SK-N-MC (cell line): ENCODE measurements at regions not wholly inside any gene's neighbourhood (a gene's known extent, or its start where the extent isn't known, plus 50 kb on each side); places are given as distances from the start of the nearest gene placed in this dataset.

Experiments
- EZH2 ChIP-seq: fragments of 200-600 bp; sonication (generic); IDR thresholded peaks from one replicate; pipeline ENCODE4 v1.6.1; 2017; ENCODE audit warnings: antibody characterized with exemption
- FOXP2 ChIP-seq: optimal IDR thresholded peaks from 2 replicates; pipeline ENCODE3; 2011; ENCODE audit warnings: mild to moderate bottlenecking, moderate library complexity; ENCODE audit not compliant: insufficient read depth; ENCODE audit errors: extremely low read length, control extremely low read depth
- POLR2AphosphoS5 ChIP-seq: IDR thresholded peaks from 2 replicates; pipeline ENCODE4 v1.6.1; 2012; ENCODE audit warnings: mild to moderate bottlenecking, low read depth, low read length, borderline replicate concordance

DNA sequence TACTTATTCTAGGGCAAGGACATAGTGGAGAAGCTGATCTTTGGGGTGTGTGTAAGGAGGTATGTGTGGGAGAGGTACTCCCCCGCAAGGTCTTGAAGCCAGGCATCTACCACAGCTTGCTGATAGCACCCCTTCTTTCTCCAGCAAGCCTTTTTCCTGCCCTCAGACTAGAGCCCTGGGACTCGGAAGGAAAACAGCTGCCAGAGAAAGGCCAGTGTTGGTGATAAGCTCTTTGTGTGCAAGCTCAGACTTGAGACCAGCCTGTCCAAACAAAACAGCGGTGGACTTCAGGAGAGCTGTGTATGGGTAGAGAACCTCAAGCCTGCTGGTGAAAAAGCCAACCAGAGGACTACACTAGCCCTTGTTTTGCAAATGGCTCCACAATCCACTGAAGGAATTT is 1028.6 kb downstream of the MCTP2 start:
- TF ChIP-seq EZH2 (no peak), POLR2AphosphoS5 (no peak), FOXP2 (no peak)
